HEK293 (cell line): ENCODE measurements at regions not wholly inside any gene's neighbourhood (a gene's known extent, or its start where the extent isn't known, plus 50 kb on each side); places are given as distances from the start of the nearest gene placed in this dataset.

Experiments used
- CTCF ChIA-PET: fragments of 350-600 bp; formaldehyde crosslinking; extraction: SDS; loops from one replicate; lab custom pipeline; 2021; ENCODE audit warnings: antibody characterized with exemption; lab: Yijun Ruan, JAX
- POLR2A ChIA-PET: fragments of 300-600 bp; formaldehyde crosslinking; extraction: SDS; loops from one replicate; lab custom pipeline; 2020; ENCODE audit warnings: antibody characterized with exemption, inconsistent platforms; lab: Yijun Ruan, JAX
- H3K27ac ChIP-seq: fragments of 200-500 bp; sonication (Bioruptor generic); 2 replicates; pipeline ENCODE4 v1.5.1; 2014; ENCODE audit warnings: low read depth, low read length, control low read depth, inconsistent platforms; ENCODE audit errors: extremely low read depth
- H3K36me3 ChIP-seq, 2 experiments: fragments of 200-500 bp in 1 of 2; sonication (Bioruptor generic) in 1 of 2; 1 replicate in 1 of 2; 2 replicates in 1 of 2; pipeline ENCODE4 v1.5.1; 2014 to 2017; ENCODE audit warnings: inconsistent platforms in 2 of 2, low read length in 2 of 2; ENCODE audit not compliant: control insufficient read depth in 2 of 2, insufficient read depth in 1 of 2
- H3K4me1 ChIP-seq: fragments of 200-500 bp; sonication (Bioruptor generic); 2 replicates; pipeline ENCODE4 v1.5.1; 2014; ENCODE audit warnings: mild to moderate bottlenecking, low read length, inconsistent platforms; ENCODE audit not compliant: control insufficient read depth, insufficient read depth
- H3K4me3 ChIP-seq: 2 replicates; pipeline ENCODE4 v1.5.1; 2011; ENCODE audit warnings: low read depth, mild to moderate bottlenecking, control low read depth, low read length, moderate library complexity
- H3K9me3 ChIP-seq: fragments of 200-500 bp; sonication (Bioruptor generic); 2 replicates; pipeline ENCODE4 v1.5.1; 2014; ENCODE audit warnings: low read depth, low read length, inconsistent platforms; ENCODE audit not compliant: control insufficient read depth, insufficient read depth
- KLF8 ChIP-seq: fragments of 450-650 bp; formaldehyde crosslinking; IDR thresholded peaks from 2 replicates; pipeline ENCODE4 v1.5.1; 2016; ENCODE audit warnings: missing biosample characterization, missing genetic modification characterization
- MYNN ChIP-seq: fragments of 450-650 bp; formaldehyde crosslinking; IDR thresholded peaks from 2 replicates; pipeline ENCODE4 v1.5.1; 2016; ENCODE audit warnings: missing biosample characterization, missing genetic modification characterization, borderline replicate concordance
- OVOL3 ChIP-seq: fragments of 450-650 bp; formaldehyde crosslinking; IDR thresholded peaks from 2 replicates; pipeline ENCODE4 v1.5.1; 2016; ENCODE audit warnings: missing biosample characterization, missing genetic modification characterization
- ZBTB1 ChIP-seq: fragments of 450-650 bp; formaldehyde crosslinking; IDR thresholded peaks from 2 replicates; pipeline ENCODE4 v1.5.1; 2016; ENCODE audit warnings: missing biosample characterization, missing genetic modification characterization
- ZBTB44 ChIP-seq: fragments of 450-650 bp; IDR thresholded peaks from 2 replicates; pipeline ENCODE4 v1.5.1; 2018; ENCODE audit warnings: missing biosample characterization, mild to moderate bottlenecking, missing genetic modification characterization
- ZNF112 ChIP-seq: fragments of 450-650 bp; formaldehyde crosslinking; IDR thresholded peaks from 2 replicates; pipeline ENCODE4 v1.5.0; 2017; ENCODE audit warnings: missing biosample characterization, missing genetic modification characterization
- ZNF133 ChIP-seq: fragments of 450-650 bp; formaldehyde crosslinking; IDR thresholded peaks from 2 replicates; pipeline ENCODE4 v1.5.1; 2016; ENCODE audit warnings: missing biosample characterization, missing genetic modification characterization
- ZNF157 ChIP-seq: fragments of 450-650 bp; formaldehyde crosslinking; IDR thresholded peaks from 2 replicates; pipeline ENCODE4 v1.5.1; 2016; ENCODE audit warnings: missing biosample characterization, missing genetic modification characterization
- ZNF16 ChIP-seq: fragments of 450-650 bp; formaldehyde crosslinking; IDR thresholded peaks from 2 replicates; pipeline ENCODE4 v1.5.1; 2016; ENCODE audit warnings: low read depth, missing biosample characterization, missing genetic modification characterization
- ZNF169 ChIP-seq: fragments of 450-650 bp; formaldehyde crosslinking; IDR thresholded peaks from 2 replicates; pipeline ENCODE4 v1.5.1; 2016; ENCODE audit warnings: missing biosample characterization, missing genetic modification characterization
- ZNF18 ChIP-seq: fragments of 450-650 bp; formaldehyde crosslinking; IDR thresholded peaks from 2 replicates; pipeline ENCODE4 v1.5.1; 2016; ENCODE audit warnings: missing biosample characterization, missing genetic modification characterization
- ZNF223 ChIP-seq: fragments of 450-650 bp; formaldehyde crosslinking; IDR thresholded peaks from 2 replicates; pipeline ENCODE4 v1.5.1; 2016; ENCODE audit warnings: missing biosample characterization, missing genetic modification characterization
- ZNF26 ChIP-seq: fragments of 450-650 bp; formaldehyde crosslinking; IDR thresholded peaks from 2 replicates; pipeline ENCODE4 v1.5.1; 2016; ENCODE audit warnings: missing biosample characterization, missing genetic modification characterization
- ZNF544 ChIP-seq: fragments of 450-650 bp; formaldehyde crosslinking; IDR thresholded peaks from 2 replicates; pipeline ENCODE4 v1.5.0; 2017; ENCODE audit warnings: missing biosample characterization, missing genetic modification characterization
- ZNF560 ChIP-seq: fragments of 450-650 bp; formaldehyde crosslinking; IDR thresholded peaks from 2 replicates; pipeline ENCODE4 v1.5.1; 2017; ENCODE audit warnings: missing biosample characterization, missing genetic modification characterization, borderline replicate concordance
- ZNF585B ChIP-seq: fragments of 450-650 bp; formaldehyde crosslinking; IDR thresholded peaks from 2 replicates; pipeline ENCODE4 v1.5.1; 2016; ENCODE audit warnings: missing biosample characterization, missing genetic modification characterization
- ZNF621 ChIP-seq: fragments of 450-650 bp; formaldehyde crosslinking; IDR thresholded peaks from 2 replicates; pipeline ENCODE4 v1.5.1; 2017; ENCODE audit warnings: missing biosample characterization, missing genetic modification characterization
- ZNF626 ChIP-seq: fragments of 450-650 bp; sonication (Bioruptor Pico); formaldehyde crosslinking; IDR thresholded peaks from 2 replicates; pipeline ENCODE4 v1.5.1; 2018; ENCODE audit warnings: missing biosample characterization, missing genetic modification characterization, inconsistent platforms
- ZNF660 ChIP-seq: fragments of 450-650 bp; IDR thresholded peaks from 2 replicates; pipeline ENCODE4 v1.5.1; 2018; ENCODE audit warnings: missing biosample characterization, mild to moderate bottlenecking, missing genetic modification characterization
- ZNF701 ChIP-seq: fragments of 450-650 bp; formaldehyde crosslinking; IDR thresholded peaks from 2 replicates; pipeline ENCODE4 v1.5.1; 2016; ENCODE audit warnings: missing biosample characterization, missing genetic modification characterization
- ZNF747 ChIP-seq: fragments of 450-650 bp; formaldehyde crosslinking; IDR thresholded peaks from 2 replicates; pipeline ENCODE4 v1.5.1; 2016; ENCODE audit warnings: missing biosample characterization, missing genetic modification characterization
- ZNF76 ChIP-seq: fragments of 450-650 bp; formaldehyde crosslinking; IDR thresholded peaks from 2 replicates; pipeline ENCODE4; 2016; ENCODE audit warnings: low read depth, missing biosample characterization, missing genetic modification characterization, borderline replicate concordance
- ZNF843 ChIP-seq: fragments of 450-650 bp; formaldehyde crosslinking; IDR thresholded peaks from 2 replicates; pipeline ENCODE4 v1.5.1; 2016; ENCODE audit warnings: missing biosample characterization, missing genetic modification characterization
- TF ChIP-seq, protein P1 (sequence below): fragments of 450-650 bp; formaldehyde crosslinking; optimal IDR thresholded peaks from 2 replicates; pipeline ENCODE3; 2016; ENCODE audit warnings: missing biosample characterization, mild to moderate bottlenecking, missing genetic modification characterization
- TF ChIP-seq, protein P2 (sequence below): IDR thresholded peaks from 2 replicates; pipeline ENCODE4 v1.6.1; 2011; ENCODE audit warnings: mild to moderate bottlenecking, low read depth, low read length, borderline replicate concordance
- TF ChIP-seq, protein P3 (sequence below): fragments of 450-650 bp; formaldehyde crosslinking; IDR thresholded peaks from 2 replicates; pipeline ENCODE4 v1.5.1; 2017; ENCODE audit warnings: missing biosample characterization, mild to moderate bottlenecking, missing genetic modification characterization, moderate library complexity

GRCh38 chrX:86914569-86914968, 603.0 kb upstream of the KLHL4 start:
- no peak for TF ChIP-seq ZNF843
- TF ChIP-seq OVOL3 (tag by site-specific recombination): no peak
- TF ChIP-seq ZNF544: no peak
- TF ChIP-seq ZNF16 (tag by site-specific recombination): no peak
- TF ChIP-seq ZBTB44 (tag by site-specific recombination): no peak
- TF ChIP-seq ZNF133: no peak
- no peak for TF ChIP-seq MYNN
- TF ChIP-seq ZNF560: no peak
- no peak for TF ChIP-seq ZNF157 (tag by site-specific recombination)
- TF ChIP-seq ZNF26 (tag by site-specific recombination): no peak
- TF ChIP-seq ZNF223 (tag by site-specific recombination): no peak
- TF ChIP-seq, protein P1, sequence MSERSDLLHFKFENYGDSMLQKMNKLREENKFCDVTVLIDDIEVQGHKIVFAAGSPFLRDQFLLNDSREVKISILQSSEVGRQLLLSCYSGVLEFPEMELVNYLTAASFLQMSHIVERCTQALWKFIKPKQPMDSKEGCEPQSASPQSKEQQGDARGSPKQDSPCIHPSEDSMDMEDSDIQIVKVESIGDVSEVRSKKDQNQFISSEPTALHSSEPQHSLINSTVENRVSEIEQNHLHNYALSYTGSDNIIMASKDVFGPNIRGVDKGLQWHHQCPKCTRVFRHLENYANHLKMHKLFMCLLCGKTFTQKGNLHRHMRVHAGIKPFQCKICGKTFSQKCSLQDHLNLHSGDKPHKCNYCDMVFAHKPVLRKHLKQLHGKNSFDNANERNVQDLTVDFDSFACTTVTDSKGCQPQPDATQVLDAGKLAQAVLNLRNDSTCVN (tag by site-specific recombination): no peak
- no peak for TF ChIP-seq ZNF169 (tag by site-specific recombination)
- no peak for TF ChIP-seq ZNF747 (tag by site-specific recombination)
- no peak for TF ChIP-seq KLF8 (tag by site-specific recombination)
- TF ChIP-seq ZNF660: no peak
- H3K9me3 ChIP-seq: no peaks in the 10 kb centered on the region
- H3K36me3 ChIP-seq: no peaks in the 10 kb centered on the region
- no peak overlapping the region for H3K27ac ChIP-seq
- POLR2A ChIA-PET: no interaction called here
- CTCF ChIA-PET: interaction anchor here (0.7 to 1.6 kb wide), 7 partner anchors 8 to 393 kb away, joined by 3 to 6 read pairs (median 4); no protein-coding TSS in a partner anchor
- no peaks in the 10 kb centered on the region for H3K4me1 ChIP-seq
- no peak overlapping the region for H3K4me3 ChIP-seq

- CTCF ChIA-PET: no interaction called here
- H3K4me3 ChIP-seq: no peak overlapping the region
- no peaks in the 10 kb centered on the region for H3K36me3 ChIP-seq
- POLR2A ChIA-PET: no interaction called here
- no peaks in the 10 kb centered on the region for H3K4me1 ChIP-seq
- TF ChIP-seq ZBTB1 (tag by site-specific recombination) (no peak), ZNF112 (tag by site-specific recombination) (no peak), ZNF18 (tag by site-specific recombination) (no peak)
- no peaks in the 10 kb centered on the region for H3K9me3 ChIP-seq
- no peak overlapping the region for H3K27ac ChIP-seq
Measured at GRCh38 chrX:86917959-86918358, 599.6 kb upstream of the KLHL4 start.

- H3K9me3 ChIP-seq: no peaks in the 10 kb centered on the region; the same call in 1 of the 2 replicates
- ChIA-PET CTCF (no interaction called here), POLR2A (no interaction called here)
- H3K4me1 ChIP-seq: no peaks in the 10 kb centered on the region
- no peak overlapping the region for H3K4me3 ChIP-seq
- H3K36me3 ChIP-seq: no peaks in the 10 kb centered on the region
- H3K27ac ChIP-seq: no peak overlapping the region
- TF ChIP-seq ZNF701 (tag by site-specific recombination): no peak
- TF ChIP-seq, protein P2, sequence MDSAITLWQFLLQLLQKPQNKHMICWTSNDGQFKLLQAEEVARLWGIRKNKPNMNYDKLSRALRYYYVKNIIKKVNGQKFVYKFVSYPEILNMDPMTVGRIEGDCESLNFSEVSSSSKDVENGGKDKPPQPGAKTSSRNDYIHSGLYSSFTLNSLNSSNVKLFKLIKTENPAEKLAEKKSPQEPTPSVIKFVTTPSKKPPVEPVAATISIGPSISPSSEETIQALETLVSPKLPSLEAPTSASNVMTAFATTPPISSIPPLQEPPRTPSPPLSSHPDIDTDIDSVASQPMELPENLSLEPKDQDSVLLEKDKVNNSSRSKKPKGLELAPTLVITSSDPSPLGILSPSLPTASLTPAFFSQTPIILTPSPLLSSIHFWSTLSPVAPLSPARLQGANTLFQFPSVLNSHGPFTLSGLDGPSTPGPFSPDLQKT: no peak
- TF ChIP-seq ZNF585B (tag by site-specific recombination): no peak
- no peak for TF ChIP-seq ZNF76 (tag by site-specific recombination)
- TF ChIP-seq ZNF626 (tag by site-specific recombination): no peak
- no peak for TF ChIP-seq ZNF621 (tag by site-specific recombination)
- no peak for TF ChIP-seq ZNF747 (tag by site-specific recombination)
- TF ChIP-seq, protein P3, sequence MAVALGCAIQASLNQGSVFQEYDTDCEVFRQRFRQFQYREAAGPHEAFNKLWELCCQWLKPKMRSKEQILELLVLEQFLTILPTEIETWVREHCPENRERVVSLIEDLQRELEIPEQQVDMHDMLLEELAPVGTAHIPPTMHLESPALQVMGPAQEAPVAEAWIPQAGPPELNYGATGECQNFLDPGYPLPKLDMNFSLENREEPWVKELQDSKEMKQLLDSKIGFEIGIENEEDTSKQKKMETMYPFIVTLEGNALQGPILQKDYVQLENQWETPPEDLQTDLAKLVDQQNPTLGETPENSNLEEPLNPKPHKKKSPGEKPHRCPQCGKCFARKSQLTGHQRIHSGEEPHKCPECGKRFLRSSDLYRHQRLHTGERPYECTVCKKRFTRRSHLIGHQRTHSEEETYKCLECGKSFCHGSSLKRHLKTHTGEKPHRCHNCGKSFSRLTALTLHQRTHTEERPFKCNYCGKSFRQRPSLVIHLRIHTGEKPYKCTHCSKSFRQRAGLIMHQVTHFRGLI (tag by site-specific recombination): no peak
Measured at GRCh38 chrX:86930419-86930818, 587.2 kb upstream of the KLHL4 start.
